Activated T-cell treated with anti-CD3 and anti-CD28 coated beads for 48 hours (primary cell): ENCODE measurements at regions not wholly inside any gene's neighbourhood (a gene's known extent, or its start where the extent isn't known, plus 50 kb on each side); places are given as distances from the start of the nearest gene placed in this dataset.
"Not testable (repeated sequence)": the region's sequence is repeated elsewhere in the genome, so short reads cannot be mapped to it uniquely, and the experiment has no call there.

ENCODE experiments used
- DNase-seq: peaks from one replicate; pipeline ENCODE4 v3.0.0-alpha.2; 2020; ENCODE audit warnings: low read depth

- no peak for DNase-seq
Observed at GRCh38 chr3:161914703-161915417, 418.3 kb downstream of the OTOL1 start.

DNA sequence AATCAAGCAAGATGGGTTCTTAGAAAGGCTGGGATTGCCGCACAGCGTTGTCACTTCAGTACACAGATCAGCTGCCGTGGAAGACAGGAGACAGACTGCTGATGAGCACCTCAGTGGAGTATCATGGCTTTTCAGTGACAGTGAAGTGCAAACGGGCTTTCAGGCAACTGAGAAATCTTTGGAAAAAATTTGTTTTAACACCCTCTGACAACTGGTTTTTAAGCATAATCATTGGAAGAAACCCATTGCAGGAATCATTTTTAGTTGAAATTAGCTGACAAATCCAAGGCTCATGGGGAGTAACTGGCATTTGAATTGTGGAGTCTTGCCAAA lies 418.8 kb downstream of the OTOL1 start:
- DNase-seq, result no peak

DNA sequence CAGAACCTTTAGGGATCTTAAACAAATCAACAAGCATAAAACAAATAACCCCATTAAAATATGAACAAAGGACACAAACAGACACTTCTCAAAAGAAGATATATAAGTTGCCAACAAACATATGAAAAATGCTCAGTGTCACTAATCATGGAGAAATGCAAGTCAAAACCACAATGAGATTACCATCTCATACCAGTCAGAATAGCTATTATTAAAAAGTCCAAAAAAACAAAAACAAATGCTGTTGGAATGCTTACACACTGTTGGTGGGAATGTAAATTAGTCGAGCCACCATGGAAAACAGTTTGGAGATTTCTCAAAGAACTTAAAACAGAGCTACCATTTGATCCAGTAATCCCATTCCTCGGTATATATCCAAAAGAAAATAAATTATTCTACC lies 423.6 kb downstream of the OTOL1 start:
- no peak for DNase-seq

DNA sequence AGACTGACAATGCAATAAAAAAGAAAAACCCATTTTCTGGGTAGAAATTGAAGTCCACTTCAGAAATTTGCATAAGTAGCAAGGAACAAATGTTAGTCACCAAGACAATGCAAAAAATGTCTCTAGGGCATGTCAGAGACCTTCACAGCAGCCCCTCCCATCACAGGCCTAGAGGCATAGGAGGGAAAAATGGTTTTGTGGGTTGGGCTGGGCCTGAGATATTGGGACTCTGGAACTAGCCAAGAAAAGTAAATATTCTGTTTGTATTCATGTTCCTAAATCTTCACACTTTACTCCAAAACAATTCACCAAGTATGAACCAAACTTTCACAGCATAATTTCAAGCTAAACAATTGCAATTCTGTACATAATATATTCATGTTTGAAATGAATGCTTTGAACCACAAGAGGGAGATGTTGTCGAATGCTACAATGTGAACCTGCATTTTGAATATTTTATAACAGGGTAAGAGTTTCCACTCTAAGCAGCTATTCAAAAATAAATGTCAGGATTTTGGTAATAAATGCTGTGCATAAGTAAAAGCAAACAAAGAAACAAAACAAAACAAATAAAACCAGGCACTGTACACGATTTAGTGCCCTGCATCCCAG lies 429.2 kb downstream of the OTOL1 start:
- DNase-seq, result no peak

DNA sequence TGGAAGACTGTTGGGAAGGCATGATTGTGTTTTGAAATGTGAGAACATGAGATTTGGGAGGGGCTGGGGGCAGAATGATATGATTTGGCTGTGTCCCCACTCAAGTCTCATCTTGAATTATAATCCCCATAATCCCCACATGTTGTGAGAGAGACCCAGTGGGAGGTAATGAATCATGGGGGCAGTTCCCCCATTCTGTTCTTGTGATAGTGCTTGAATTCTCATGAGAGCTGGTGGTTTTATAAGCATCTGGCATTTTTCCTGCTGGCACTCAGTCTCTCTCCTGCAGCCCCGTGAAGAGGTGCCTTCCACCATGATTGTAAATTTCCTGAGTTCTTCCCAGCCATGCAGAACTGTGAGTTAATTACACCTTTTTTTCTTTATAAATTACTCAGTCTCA lies 430.5 kb downstream of the OTOL1 start:
- DNase-seq, result no peak

DNA sequence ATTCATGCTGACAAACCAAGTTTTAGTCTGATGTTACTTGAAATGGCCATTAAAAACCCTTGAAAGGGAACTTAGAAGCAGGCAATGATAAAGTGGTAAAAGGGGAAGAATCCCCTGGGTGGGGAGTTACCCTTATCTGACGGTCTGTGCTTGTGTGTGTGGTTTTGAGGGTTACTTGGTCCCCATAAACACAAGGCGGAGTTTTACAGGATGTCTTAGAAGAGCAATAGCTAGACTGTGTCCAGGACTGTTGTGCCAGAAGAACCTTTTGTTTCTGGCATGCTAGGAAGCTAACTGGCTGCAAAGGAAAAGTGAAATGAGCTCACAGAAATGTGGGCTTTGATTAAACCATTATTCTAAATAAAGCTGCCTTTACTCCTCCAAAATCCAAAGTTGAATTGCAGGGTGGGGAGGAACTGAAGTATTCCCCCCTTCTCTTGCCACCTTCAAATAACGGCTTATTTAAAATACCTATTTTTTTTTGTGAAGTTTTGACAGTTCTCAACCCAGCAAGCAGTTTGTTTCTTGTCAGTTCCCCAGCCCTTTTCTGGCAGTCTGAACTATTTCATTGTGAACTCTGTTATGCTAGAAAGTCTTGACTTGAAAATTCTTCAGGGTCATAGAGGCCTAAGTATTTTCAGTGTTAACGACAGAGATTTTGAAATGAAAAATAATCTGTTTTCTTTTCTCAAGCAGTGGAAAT lies 443.5 kb downstream of the OTOL1 start:
- DNase-seq, result no peak

GRCh38 chr3:161940621-161940965 lies 444.0 kb downstream of the OTOL1 start:
- DNase-seq, result no peak

- DNase-seq, result no peak
Observed at GRCh38 chr3:161941891-161942290, 445.3 kb downstream of the OTOL1 start.

DNA sequence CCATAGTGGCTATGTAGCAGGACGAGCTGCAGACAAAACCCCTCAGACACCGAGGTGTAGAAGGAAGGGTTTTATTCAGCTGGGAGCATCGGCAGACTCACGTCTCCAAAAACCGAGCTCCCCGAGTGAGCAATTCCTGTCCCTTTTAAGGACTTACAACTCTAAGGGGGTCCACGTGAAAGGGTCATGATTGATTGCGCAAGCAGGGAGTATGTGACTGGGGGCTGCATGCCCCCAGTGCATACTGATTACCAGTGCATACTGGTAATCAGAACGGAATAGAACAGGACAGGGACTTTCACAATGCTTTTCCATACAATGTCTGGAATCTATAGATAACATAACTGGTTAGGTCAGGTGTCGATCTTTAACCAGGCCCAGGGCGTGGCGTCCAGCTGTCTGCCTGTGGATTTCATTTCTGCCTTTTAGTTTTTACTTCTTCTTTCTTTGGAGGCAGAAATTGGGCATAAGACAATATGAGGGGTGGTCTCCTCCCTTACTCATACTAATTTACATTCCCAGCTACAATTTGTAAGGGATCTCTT lies 447.3 kb downstream of the OTOL1 start:
- not testable (repeated sequence) for DNase-seq

GRCh38 chr3:161946443-161946960 lies 449.9 kb downstream of the OTOL1 start:
- DNase-seq, result no peak

GRCh38 chr3:161950318-161950868 lies 453.8 kb downstream of the OTOL1 start:
- DNase-seq, result no peak

- DNase-seq, result no peak
Observed at GRCh38 chr3:161957467-161957866, 460.9 kb downstream of the OTOL1 start.

- DNase-seq, result no peak
Observed at GRCh38 chr3:161964857-161965256, 468.2 kb downstream of the OTOL1 start.

- DNase-seq, result no peak
Observed at GRCh38 chr3:161969867-161970266, 473.3 kb downstream of the OTOL1 start.

DNA sequence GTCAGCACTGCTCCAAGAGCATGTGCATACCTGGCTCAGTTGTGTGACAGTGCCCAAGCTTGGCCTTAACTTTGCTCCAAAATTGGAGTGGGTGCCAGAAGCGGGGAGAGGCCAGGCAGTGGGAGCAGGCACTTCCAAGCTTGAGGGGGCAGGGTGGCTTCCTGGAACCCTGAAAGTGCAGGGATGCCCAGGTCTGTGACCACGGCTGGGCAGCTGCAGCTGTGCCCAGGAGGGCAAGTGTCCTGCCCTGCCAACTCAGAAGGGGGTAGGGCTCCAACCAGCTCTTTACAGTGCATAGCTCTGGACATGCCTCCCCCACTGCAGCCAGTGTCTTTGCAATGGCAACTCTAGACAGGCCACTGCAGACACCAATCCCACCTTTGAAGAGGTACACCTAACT lies 478.6 kb downstream of the OTOL1 start:
- DNase-seq, result no peak

DNA sequence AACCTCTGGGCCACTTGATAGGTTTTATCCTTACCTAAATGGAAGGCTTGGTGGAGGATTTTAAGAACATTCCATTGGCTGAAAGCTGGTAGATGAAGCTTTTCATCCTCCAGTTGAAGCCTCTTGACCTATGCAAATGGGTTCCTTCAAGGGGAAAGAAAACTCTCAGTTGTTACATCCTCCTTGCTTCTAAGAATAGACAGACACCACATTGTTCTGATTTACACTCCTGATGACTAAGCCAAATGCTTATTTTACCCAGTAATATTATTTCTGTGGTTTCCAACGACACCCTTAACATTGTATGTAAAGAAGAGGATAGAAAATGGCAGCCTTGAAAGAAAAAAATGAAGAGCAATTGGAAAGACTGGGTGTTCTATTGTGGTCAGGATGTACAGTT lies 480.5 kb downstream of the OTOL1 start:
- no peak for DNase-seq

GRCh38 chr3:161977850-161978249 lies 481.2 kb downstream of the OTOL1 start:
- no peak for DNase-seq

DNA sequence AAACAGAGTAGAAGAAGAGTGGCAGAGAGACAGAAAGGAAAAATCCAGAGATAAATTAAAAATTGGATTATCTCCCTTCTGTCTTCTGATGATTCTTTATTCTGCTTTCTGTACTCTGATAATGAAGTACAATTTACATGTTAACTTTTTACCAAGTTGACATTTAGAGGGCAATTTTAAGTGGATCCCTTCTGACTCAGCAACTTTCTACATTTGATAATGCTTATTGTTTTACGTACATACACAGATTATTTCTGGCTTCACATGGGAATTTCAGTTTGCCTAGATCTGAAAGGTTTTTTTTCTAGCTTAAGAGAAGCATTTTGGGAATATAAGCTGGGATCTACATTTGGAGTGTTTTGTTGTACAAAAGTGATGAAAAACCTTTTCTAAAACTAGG lies 491.3 kb downstream of the OTOL1 start:
- DNase-seq, result no peak

DNA sequence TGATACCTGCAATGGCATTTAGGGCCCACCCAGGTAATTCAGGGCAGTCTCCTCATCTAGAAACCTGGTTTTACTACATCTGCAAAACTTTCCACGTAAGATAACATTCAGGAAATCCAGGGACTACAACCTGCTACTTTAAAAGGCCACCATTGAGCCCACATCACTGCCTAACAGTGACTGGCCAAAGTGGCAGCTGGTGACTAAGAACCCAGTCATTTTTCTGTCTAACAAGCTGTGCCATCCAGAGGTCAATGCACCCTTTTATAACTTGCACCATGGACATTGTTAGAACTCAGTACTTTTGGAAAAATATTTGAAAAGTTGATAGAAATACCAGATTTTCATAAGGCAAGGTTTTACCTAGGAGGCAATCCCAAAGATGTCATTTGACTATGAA lies 492.4 kb downstream of the OTOL1 start:
- DNase-seq, result no peak

DNA sequence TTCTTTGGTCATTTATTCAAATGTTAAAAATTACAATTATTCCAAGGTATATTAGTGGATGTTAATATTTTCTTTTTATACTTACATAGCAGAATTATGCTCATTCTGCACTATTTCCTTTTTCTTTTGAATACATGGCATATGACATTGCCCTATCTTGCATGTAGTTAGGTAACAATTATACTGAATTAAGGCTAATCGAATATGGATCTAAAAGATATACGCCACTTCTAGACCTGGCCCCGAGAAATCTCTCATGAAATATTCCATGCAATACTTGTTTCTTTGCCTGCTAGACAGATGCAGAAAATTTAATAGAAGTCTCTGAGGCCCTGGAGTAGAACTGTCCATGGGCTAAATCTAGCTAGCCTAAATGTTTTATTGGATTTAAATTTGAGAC lies 493.4 kb downstream of the OTOL1 start:
- no peak for DNase-seq

DNA sequence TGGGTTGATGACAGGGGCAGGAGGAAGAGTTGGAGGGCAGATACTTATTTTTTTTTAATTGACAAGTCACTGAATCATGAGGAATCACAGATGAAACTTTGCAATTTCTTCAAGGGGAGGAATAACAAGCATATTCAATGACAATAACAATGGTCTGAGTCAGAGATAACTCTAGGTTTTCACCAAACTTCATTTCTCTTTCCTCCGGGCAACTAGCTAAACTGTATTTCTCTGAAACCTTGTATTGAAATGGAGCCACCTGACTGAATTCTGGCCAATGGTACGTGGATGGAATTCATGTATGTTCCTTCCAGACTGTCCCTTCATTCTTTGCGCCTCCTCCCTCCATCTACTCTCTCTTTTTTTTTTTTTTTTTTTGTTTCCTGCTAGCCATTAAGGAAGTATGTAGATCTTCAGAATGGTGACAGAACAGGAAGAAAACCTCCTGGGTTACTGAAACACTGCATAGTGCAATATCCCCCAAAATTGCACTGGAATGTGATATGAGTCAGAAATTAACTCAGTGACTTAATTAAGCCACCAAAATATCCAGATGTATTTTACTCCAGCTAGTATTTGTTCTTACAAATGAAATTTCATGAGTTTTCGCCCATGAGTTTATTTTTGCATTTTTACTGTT lies 495.4 kb downstream of the OTOL1 start:
- DNase-seq, result no peak

DNA sequence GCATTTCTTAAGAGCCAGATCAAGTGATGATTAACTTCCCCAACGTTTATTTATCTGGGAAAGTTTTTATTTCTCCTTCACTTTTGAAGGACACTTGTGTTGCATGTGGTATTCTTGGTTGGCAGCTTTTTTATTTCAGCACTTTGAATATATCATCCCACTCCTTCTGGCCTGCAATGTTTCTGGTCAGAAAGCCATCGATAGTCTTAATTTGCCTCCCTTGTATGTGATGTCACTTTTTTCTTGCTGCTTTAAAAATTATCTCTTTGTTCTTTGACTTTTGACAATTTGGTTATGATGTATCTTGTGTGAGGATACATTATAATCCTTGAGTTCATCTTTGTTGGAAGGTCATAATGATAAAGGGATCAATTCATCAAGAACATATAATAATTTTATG lies 503.2 kb downstream of the OTOL1 start:
- no peak for DNase-seq
